Breast epithelium (tissue), 4 donors: ENCODE measurements at regions not wholly inside any gene's neighbourhood (a gene's known extent, or its start where the extent isn't known, plus 50 kb on each side); places are given as distances from the start of the nearest gene placed in this dataset.
"Not testable (repeated sequence)": the region's sequence is repeated elsewhere in the genome, so short reads cannot be mapped to it uniquely, and the experiment has no call there.

Experiments used
- DNase-seq, 2 donors: peaks; one replicate each; pipeline ENCODE4 v3.0.0-alpha.2; 2019; ENCODE audit warnings: low spot score in 2 of 2
- H3K27ac ChIP-seq, 2 donors: fragments of 200-600 bp; sonication (generic) in 1 of 2; one replicate each; pipeline ENCODE4 v1.5.1; 2016 to 2019; ENCODE audit warnings: mild to moderate bottlenecking in 1 of 2
- H3K27me3 ChIP-seq, 2 donors: fragments of 200-600 bp; sonication (generic) in 1 of 2; one replicate each; pipeline versions ENCODE4 v1.5.1 to v1.6.0; 2017 to 2019; ENCODE audit warnings: control low read depth in 1 of 2, mild to moderate bottlenecking in 1 of 2
- H3K36me3 ChIP-seq: fragments of 200-600 bp; one replicate; pipeline ENCODE4 v1.5.1; 2019
- H3K4me1 ChIP-seq, 2 donors: fragments of 200-600 bp; sonication (generic); one replicate each; pipeline ENCODE4 v1.5.1; 2016 to 2019; ENCODE audit warnings: control low read depth in 1 of 2
- H3K4me3 ChIP-seq, 3 donors: fragments of 200-600 bp; sonication (generic); 1 replicate in 2 of 3; 2 replicates in 1 of 3; pipeline ENCODE4 v1.5.1; 2016 to 2019; ENCODE audit warnings: mild to moderate bottlenecking in 3 of 3, moderate library complexity in 2 of 3
- H3K9me3 ChIP-seq, 2 donors: fragments of 200-600 bp; sonication (generic) in 1 of 2; one replicate each; pipeline ENCODE4 v1.5.1; 2016 to 2019; ENCODE audit warnings: control low read depth in 1 of 2
- POLR2A ChIP-seq: fragments of 450-650 bp; IDR thresholded peaks from one replicate; pipeline ENCODE4 v1.6.1; 2016; ENCODE audit warnings: antibody characterized with exemption, mild to moderate bottlenecking, moderate library complexity
- POLR2AphosphoS5 ChIP-seq, 3 donors: sonication (generic); formaldehyde crosslinking; IDR thresholded peaks; one replicate each; pipeline ENCODE4 v1.6.1; 2017; ENCODE audit warnings: antibody characterized with exemption in 3 of 3
- intact Hi-C: fragments of 100-400 bp; cut with DNase I; formaldehyde crosslinking; loops from one replicate; pipeline ENCODE4 v1.15.1; 2023; ENCODE audit warnings: low total_unique reads
- TF ChIP-seq, protein P1 (sequence below), 3 donors: fragments of 450-650 bp; IDR thresholded peaks; one replicate each; pipeline ENCODE4 v1.5.1; 2016 to 2017; ENCODE audit warnings: antibody characterized with exemption in 3 of 3, mild to moderate bottlenecking in 3 of 3, moderate library complexity in 3 of 3

DNA sequence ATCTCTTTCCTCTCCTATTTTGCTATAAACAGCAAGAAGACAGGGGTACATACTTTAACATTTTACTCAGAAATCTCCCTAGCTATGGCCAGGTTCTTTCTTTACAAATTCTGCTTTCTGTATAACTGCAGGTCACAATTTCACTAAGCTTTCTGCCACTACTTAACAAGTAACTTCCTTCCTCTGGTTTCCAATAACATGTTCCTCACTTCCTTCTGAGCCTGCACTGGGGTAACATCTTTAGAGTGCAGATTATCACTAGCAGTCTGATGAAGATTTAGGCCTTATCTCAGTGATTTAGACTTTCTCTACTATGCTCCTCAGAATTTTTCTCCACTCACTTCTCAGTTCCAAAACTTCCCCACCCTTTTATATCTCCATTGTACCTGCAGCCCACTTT is 1930.5 kb upstream of the AGA start:
- Histone ChIP-seq H3K27me3 (no peaks in the 10 kb centered on the region), H3K36me3 (no peaks in the 10 kb centered on the region), H3K27ac (no peak overlapping the region), H3K4me1 (no peaks in the 10 kb centered on the region), H3K4me3 (no peak overlapping the region), H3K9me3 (no peaks in the 10 kb centered on the region)
- DNase-seq: no peak
- TF ChIP-seq POLR2A: no peak
- TF ChIP-seq, protein P1, sequence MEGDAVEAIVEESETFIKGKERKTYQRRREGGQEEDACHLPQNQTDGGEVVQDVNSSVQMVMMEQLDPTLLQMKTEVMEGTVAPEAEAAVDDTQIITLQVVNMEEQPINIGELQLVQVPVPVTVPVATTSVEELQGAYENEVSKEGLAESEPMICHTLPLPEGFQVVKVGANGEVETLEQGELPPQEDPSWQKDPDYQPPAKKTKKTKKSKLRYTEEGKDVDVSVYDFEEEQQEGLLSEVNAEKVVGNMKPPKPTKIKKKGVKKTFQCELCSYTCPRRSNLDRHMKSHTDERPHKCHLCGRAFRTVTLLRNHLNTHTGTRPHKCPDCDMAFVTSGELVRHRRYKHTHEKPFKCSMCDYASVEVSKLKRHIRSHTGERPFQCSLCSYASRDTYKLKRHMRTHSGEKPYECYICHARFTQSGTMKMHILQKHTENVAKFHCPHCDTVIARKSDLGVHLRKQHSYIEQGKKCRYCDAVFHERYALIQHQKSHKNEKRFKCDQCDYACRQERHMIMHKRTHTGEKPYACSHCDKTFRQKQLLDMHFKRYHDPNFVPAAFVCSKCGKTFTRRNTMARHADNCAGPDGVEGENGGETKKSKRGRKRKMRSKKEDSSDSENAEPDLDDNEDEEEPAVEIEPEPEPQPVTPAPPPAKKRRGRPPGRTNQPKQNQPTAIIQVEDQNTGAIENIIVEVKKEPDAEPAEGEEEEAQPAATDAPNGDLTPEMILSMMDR (IDR thresholded peaks at IDR 0.05): no peak
- no peak for TF ChIP-seq POLR2AphosphoS5 (IDR thresholded peaks at IDR 0.05)
- intact Hi-C loops: no loop called here

DNA sequence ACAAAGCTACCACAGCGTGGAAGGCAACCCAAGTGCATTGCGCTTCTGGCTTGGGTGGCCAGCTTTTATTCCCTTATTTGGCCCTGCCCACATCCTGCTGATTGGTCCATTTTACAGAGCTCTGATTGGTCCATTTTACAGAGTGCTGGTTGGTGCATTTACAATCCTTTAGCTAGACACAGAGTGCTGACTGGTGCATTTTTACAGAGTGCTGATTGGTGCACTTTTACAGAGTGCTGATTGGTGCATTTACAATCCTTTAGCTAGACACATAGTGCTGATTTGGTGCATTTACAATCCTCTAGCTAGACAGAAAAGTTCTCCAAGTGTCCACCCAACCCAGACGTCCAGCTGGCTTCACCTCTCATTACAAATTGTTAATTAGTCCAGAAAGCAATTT is 1936.6 kb upstream of the AGA start:
- DNase-seq, H3K27me3 ChIP-seq, H3K36me3 ChIP-seq, H3K4me1 ChIP-seq, H3K9me3 ChIP-seq, intact Hi-C loops, H3K4me3 ChIP-seq, H3K27ac ChIP-seq: not testable (repeated sequence)

DNA sequence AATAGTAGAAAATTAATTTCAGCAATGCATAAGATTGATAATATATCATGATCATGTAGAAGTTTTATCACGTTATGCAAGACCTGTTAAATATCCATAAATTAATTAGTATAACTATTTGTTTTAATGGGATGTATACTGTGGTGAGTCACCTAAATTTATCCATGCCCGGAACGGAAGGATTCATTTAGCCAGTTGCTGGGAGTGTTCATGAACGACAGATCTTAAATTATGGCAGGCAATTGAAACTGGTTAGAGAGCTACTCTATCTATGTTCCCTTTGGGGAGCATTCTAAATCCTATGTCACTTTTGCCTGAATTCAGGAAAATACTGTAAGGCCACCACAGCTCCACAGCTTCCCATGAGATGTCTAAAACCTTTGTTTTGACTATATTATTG is 1950.5 kb upstream of the AGA start:
- H3K4me1 ChIP-seq: no peaks in the 10 kb centered on the region
- intact Hi-C loops: no loop called here
- no peak for TF ChIP-seq POLR2AphosphoS5 (IDR thresholded peaks at IDR 0.05)
- no peak for TF ChIP-seq POLR2A
- TF ChIP-seq, protein P1 (IDR thresholded peaks at IDR 0.05): no peak
- DNase-seq: no peak
- no peaks in the 10 kb centered on the region for H3K27me3 ChIP-seq
- H3K4me3 ChIP-seq: no peak overlapping the region
- H3K36me3 ChIP-seq: no peaks in the 10 kb centered on the region
- no peak overlapping the region for H3K27ac ChIP-seq
- H3K9me3 ChIP-seq: no peaks in the 10 kb centered on the region

DNA sequence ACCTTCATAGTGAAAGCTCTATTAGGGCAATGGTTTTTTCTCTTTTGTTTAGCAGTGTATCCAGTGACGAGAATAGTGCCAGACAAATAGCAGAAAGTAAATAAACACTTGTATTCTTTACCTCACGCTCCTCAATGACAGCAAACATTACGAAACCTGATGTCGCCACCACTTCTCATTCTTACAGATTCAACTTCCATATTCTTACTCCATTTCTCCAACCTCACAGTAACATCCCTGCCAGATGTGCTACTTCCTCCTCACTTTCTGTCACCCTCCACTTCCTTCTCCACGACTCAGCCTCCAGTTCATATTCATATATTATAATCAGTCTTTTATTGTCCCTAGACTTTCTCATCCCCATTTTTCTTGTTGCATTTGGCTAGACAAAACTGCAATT is 1956.2 kb upstream of the AGA start:
- no peak for TF ChIP-seq POLR2AphosphoS5 (IDR thresholded peaks at IDR 0.05)
- intact Hi-C loops: no loop called here

DNA sequence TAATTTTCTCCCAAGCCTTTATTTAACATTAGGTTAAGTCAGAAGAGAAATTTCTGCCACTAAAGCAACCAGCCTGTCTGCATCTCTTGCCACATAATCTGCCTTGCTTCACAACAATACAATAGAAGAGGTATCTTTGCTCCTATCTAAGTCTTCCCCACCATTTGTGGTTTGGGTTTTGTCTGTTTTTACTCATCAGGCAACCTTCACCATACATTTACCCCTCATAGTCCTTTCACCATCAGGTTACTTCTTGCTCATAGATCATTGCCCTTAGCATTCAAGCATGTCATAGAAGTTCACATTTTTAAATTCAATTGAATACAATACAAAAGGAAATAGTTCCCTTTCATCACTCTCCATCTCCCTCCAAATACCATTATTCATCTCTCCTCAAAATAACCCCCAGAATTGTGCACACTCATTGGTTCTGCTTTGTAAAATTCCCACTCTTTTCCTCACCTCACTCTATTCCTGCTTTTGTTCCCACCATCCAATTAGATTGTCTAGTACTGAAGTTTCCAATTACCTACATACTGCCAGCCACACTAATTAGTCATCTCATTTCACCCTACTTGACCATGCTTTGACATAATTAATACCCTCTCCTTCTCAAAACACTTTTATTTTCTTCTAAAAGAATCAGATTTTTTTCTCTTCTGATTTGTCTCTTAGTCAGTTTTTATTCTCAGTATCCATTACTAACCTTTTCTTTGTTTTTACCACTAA is 1957.0 kb upstream of the AGA start:
- DNase-seq: no peak
- H3K36me3 ChIP-seq: no peaks in the 10 kb centered on the region
- H3K4me1 ChIP-seq: no peaks in the 10 kb centered on the region
- no peak overlapping the region for H3K27ac ChIP-seq
- H3K9me3 ChIP-seq: no peaks in the 10 kb centered on the region
- TF ChIP-seq POLR2AphosphoS5 (IDR thresholded peaks at IDR 0.05): no peak
- no peak for TF ChIP-seq POLR2A
- TF ChIP-seq, protein P1 (IDR thresholded peaks at IDR 0.05): no peak
- intact Hi-C loops: no loop called here
- H3K27me3 ChIP-seq: no peaks in the 10 kb centered on the region
- no peak overlapping the region for H3K4me3 ChIP-seq

More for the DNA sequence above, 1956.2 kb upstream of the AGA start:
- Histone ChIP-seq H3K27ac (no peak overlapping the region), H3K4me1 (no peaks in the 10 kb centered on the region), H3K27me3 (no peaks in the 10 kb centered on the region), H3K36me3 (no peaks in the 10 kb centered on the region), H3K4me3 (no peak overlapping the region), H3K9me3 (no peaks in the 10 kb centered on the region)
- DNase-seq: no peak

DNA sequence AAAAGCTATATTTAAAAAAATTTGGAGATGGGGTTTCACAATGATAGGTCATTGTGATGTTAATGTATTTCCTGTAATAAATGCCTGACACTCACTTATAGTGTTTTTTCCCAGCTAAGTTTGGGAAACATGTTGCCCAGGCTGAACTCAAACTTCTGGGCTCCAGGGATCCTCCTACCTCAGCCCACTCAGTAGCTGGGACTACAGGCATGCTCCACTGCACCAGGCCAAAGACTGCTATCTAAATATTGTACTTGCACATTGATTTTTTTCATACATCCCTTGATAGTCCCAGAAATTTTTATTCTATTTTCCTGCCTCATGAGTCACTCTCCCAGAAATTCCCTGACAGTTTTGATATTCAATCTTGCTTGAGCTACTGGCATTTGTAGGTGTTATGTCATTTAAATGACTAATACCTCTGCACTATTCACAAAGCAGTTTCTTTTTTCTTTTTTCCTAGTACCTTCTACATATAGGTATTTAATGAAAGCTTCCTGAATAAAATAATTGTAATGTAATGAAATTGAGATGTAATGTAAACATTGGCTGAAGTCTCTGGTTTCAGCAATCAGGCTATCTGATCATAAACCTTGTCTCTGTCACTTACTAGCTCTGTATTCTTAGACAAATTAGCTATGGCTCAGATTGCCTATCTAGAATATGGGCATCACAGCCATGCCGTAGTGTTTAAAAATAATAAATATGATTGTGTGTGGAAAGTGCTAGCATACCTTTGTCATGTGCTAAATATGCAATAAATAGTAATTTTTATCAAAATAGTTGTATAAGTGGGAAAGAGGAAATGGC is 1973.0 kb upstream of the AGA start:
- Histone ChIP-seq H3K4me3 (no peak overlapping the region), H3K9me3 (no peaks in the 10 kb centered on the region), H3K27ac (no peak overlapping the region), H3K27me3 (no peaks in the 10 kb centered on the region), H3K4me1 (no peaks in the 10 kb centered on the region), H3K36me3 (no peaks in the 10 kb centered on the region)
- TF ChIP-seq POLR2A (no peak), POLR2AphosphoS5 (IDR thresholded peaks at IDR 0.05) (no peak)
- TF ChIP-seq, protein P1 (IDR thresholded peaks at IDR 0.05): no peak
- intact Hi-C loops: no loop called here
- DNase-seq: no peak
